K562 (cell line): ENCODE measurements at regions not wholly inside any gene's neighbourhood (a gene's known extent, or its start where the extent isn't known, plus 50 kb on each side); places are given as distances from the start of the nearest gene placed in this dataset.

Source experiments
- ARID4B ChIP-seq: sonication (generic); formaldehyde crosslinking; IDR thresholded peaks from 2 replicates; pipeline ENCODE4 v1.8.0; 2022; ENCODE audit warnings: mild to moderate bottlenecking, missing genetic modification reagents
- CUX1 ChIP-seq: fragments of 200-800 bp; sonication (Bioruptor generic); IDR thresholded peaks from 2 replicates; pipeline ENCODE4 v1.6.1; 2016; ENCODE audit warnings: missing genetic modification characterization, missing compliant biosample characterization
- NRF1 ChIP-seq, 2 experiments: fragments of 450-650 bp; IDR thresholded peaks in 1 of 2; conservative IDR thresholded peaks in 1 of 2; 2 replicates each; pipeline ENCODE4 v1.6.1; 2014; ENCODE audit warnings: mild to moderate bottlenecking in 2 of 2
- PHB2 ChIP-seq: fragments of 450-650 bp; IDR thresholded peaks from 2 replicates; pipeline ENCODE4 v1.6.1; 2017; ENCODE audit warnings: low read depth
- RCOR1 ChIP-seq, 2 experiments: IDR thresholded peaks; 2 replicates each; pipeline ENCODE4 v1.6.1; 2012; ENCODE audit warnings: low read depth in 2 of 2, low read length in 2 of 2, borderline replicate concordance in 1 of 2, improper control_type of control experiment in 1 of 2
- SRF ChIP-seq, 2 experiments: fragments of 250-450, 450-650 bp in 1 of 2; sonication (Bioruptor Pico) in 1 of 2; sonication (generic) in 1 of 2; formaldehyde crosslinking; IDR thresholded peaks; 2 replicates each; pipeline versions ENCODE4 v1.5.0 to v1.5.1; 2020 to 2022; ENCODE audit warnings: mild to moderate bottlenecking in 1 of 2, missing genetic modification reagents in 1 of 2
- ZFX ChIP-seq: sonication (generic); formaldehyde crosslinking; IDR thresholded peaks from 2 replicates; pipeline ENCODE4 v1.8.0; 2022; ENCODE audit warnings: mild to moderate bottlenecking, missing genetic modification reagents, moderate library complexity

GRCh38 chr4:117529401-117529800 lies 444.0 kb upstream of the TRAM1L1 start:
- TF ChIP-seq ARID4B (CRISPR knock-in tag) = no peak
- TF ChIP-seq NRF1 (conservative IDR thresholded peaks at IDR 0.05 in 1 of 2, IDR thresholded peaks at IDR 0.05 in 1 of 2) = no peak
- no peak for TF ChIP-seq CUX1 (CRISPR knock-in tag)
- TF ChIP-seq PHB2 = no peak
- no peak for TF ChIP-seq RCOR1 (IDR thresholded peaks at IDR 0.05; ENCODE audit: borderline replicate concordance in 1 of 2, low read depth in 2 of 2, low read length in 2 of 2)
- no peak for TF ChIP-seq SRF (CRISPR knock-in tag; IDR thresholded peaks at IDR 0.05)
- TF ChIP-seq ZFX = no peak
